DOHH2 (cell line): ENCODE measurements at regions not wholly inside any gene's neighbourhood (a gene's known extent, or its start where the extent isn't known, plus 50 kb on each side); places are given as distances from the start of the nearest gene placed in this dataset.
A peak's percentile ranks its signal among the peaks of the same experiment; 100 is the strongest.

Experiments used
- H3F3A ChIP-seq: fragments of 200-600 bp; sonication (generic), shearing (Covaris generic); 2 replicates; pipeline ENCODE4 v1.6.0; 2016; ENCODE audit warnings: antibody characterized with exemption, mild to moderate bottlenecking; ENCODE audit not compliant: control insufficient read depth, insufficient read depth
- H3K27ac ChIP-seq: fragments of 200-600 bp; sonication (generic); 2 replicates; pipeline ENCODE4 v1.5.1; 2014; ENCODE audit warnings: low read depth, mild to moderate bottlenecking, low read length, moderate library complexity
- H3K27me3 ChIP-seq: fragments of 200-600 bp; sonication (generic); 2 replicates; pipeline ENCODE4 v1.6.1; 2014; ENCODE audit warnings: mild to moderate bottlenecking, low read length, mixed read lengths; ENCODE audit not compliant: control insufficient read depth
- H3K36me3 ChIP-seq: fragments of 200-600 bp; sonication (generic); 2 replicates; pipeline ENCODE4 v1.6.1; 2014; ENCODE audit warnings: mild to moderate bottlenecking, low read length, moderate library complexity, mixed read lengths; ENCODE audit not compliant: control insufficient read depth
- H3K4me1 ChIP-seq: fragments of 200-600 bp; sonication (generic); 2 replicates; pipeline ENCODE4 v1.6.1; 2014; ENCODE audit warnings: mild to moderate bottlenecking, low read length, mixed read lengths; ENCODE audit not compliant: control insufficient read depth
- H3K4me2 ChIP-seq: fragments of 200-600 bp; sonication (generic); 2 replicates; pipeline ENCODE4 v1.6.0; 2014; ENCODE audit warnings: mild to moderate bottlenecking, low read length, moderate library complexity
- H3K4me3 ChIP-seq: fragments of 200-600 bp; sonication (generic); 2 replicates; pipeline ENCODE4 v1.5.1; 2014; ENCODE audit warnings: mild to moderate bottlenecking, low read length, mixed read lengths
- H3K79me2 ChIP-seq: fragments of 200-600 bp; sonication (generic); 2 replicates; pipeline ENCODE4 v1.6.1; 2014; ENCODE audit warnings: mild to moderate bottlenecking, low read length, mixed read lengths; ENCODE audit not compliant: control insufficient read depth
- H3K9me2 ChIP-seq: fragments of 200-600 bp; sonication (generic); replicated peaks from 2 replicates; pipeline ENCODE4 v1.6.1; 2014; ENCODE audit warnings: mild to moderate bottlenecking, low read length, mixed read lengths; ENCODE audit not compliant: control insufficient read depth
- H3K9me3 ChIP-seq: fragments of 200-600 bp; sonication (generic); 2 replicates; pipeline ENCODE4 v1.6.1; 2014; ENCODE audit warnings: antibody characterized with exemption, low read length, mixed read lengths; ENCODE audit not compliant: control insufficient read depth, insufficient read depth
- H4K20me1 ChIP-seq: fragments of 200-600 bp; sonication (generic); 2 replicates; pipeline ENCODE4 v1.6.0; 2014; ENCODE audit warnings: low read depth, mild to moderate bottlenecking, antibody characterized with exemption, low read length, moderate library complexity; ENCODE audit not compliant: control insufficient read depth, insufficient read depth
- EZH2phosphoT487 ChIP-seq: fragments of 200-600 bp; sonication (generic); IDR thresholded peaks from 2 replicates; pipeline ENCODE4 v1.6.1; 2017; ENCODE audit warnings: borderline replicate concordance, mild to moderate bottlenecking, antibody characterized with exemption, low read length, moderate library complexity, mixed read lengths
- TF ChIP-seq, protein P1 (sequence below): fragments of 200-600 bp; sonication (generic); IDR thresholded peaks from one replicate; pipeline ENCODE4 v1.5.1; 2014; ENCODE audit warnings: antibody characterized with exemption, mild to moderate bottlenecking, low read depth, low read length; ENCODE audit not compliant: poor library complexity, severe bottlenecking

DNA sequence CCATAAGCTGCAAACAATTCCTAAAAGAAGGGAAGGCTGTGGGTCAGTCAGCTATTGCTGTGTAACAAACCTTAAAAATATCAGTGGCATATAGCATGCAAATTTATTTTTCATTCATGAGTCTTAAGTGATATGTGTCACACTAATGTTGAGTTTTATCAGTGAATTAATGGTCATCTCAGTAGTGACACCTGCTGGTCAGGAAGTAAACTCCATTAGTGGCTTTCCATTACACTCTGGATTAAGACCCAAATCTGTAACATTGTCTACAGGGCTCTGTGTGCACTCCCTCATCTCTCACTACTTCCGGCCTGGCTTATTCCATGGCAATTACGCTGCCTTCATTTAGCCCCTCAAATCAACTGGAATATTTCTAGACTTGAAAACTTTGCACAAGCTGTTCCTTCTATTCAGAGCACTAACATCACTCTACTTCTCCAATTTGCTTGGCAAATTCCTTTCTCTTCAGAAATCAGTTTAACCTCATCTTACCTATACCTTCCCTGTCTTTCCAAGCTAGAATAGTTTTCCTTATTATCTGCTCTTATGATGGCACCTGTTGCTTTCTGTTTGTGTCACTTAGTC lies 217.3 kb upstream of the TAPT1 start:
- Histone ChIP-seq H4K20me1 (no peaks in the 10 kb centered on the region), H3K4me3 (no peak overlapping the region), H3K9me2 (no peaks in the 10 kb centered on the region), H3K27me3 (no peaks in the 10 kb centered on the region), H3K27ac (no peak overlapping the region), H3K4me1 (no peaks in the 10 kb centered on the region), H3K79me2 (no peaks in the 10 kb centered on the region), H3K9me3 (no peaks in the 10 kb centered on the region), H3K36me3 (no peaks in the 10 kb centered on the region), H3K4me2 (no peak overlapping the region), H3F3A (no peaks in the 10 kb centered on the region)
- TF ChIP-seq, protein P1, sequence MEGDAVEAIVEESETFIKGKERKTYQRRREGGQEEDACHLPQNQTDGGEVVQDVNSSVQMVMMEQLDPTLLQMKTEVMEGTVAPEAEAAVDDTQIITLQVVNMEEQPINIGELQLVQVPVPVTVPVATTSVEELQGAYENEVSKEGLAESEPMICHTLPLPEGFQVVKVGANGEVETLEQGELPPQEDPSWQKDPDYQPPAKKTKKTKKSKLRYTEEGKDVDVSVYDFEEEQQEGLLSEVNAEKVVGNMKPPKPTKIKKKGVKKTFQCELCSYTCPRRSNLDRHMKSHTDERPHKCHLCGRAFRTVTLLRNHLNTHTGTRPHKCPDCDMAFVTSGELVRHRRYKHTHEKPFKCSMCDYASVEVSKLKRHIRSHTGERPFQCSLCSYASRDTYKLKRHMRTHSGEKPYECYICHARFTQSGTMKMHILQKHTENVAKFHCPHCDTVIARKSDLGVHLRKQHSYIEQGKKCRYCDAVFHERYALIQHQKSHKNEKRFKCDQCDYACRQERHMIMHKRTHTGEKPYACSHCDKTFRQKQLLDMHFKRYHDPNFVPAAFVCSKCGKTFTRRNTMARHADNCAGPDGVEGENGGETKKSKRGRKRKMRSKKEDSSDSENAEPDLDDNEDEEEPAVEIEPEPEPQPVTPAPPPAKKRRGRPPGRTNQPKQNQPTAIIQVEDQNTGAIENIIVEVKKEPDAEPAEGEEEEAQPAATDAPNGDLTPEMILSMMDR = peak; percentile 73
- no peak for TF ChIP-seq EZH2phosphoT487

- H3K79me2 ChIP-seq = no peaks in the 10 kb centered on the region
- no peaks in the 10 kb centered on the region for H3F3A ChIP-seq
Measured at GRCh38 chr4:16442296-16442695, 216.0 kb upstream of the TAPT1 start.

GRCh38 chr4:16439768-16440167 lies 213.5 kb upstream of the TAPT1 start:
- no peaks in the 10 kb centered on the region for H3K4me1 ChIP-seq
- H3K27me3 ChIP-seq = no peaks in the 10 kb centered on the region
- no peaks in the 10 kb centered on the region for H3K79me2 ChIP-seq
- no peaks in the 10 kb centered on the region for H3K9me3 ChIP-seq
- no peak overlapping the region for H3K27ac ChIP-seq
- no peaks in the 10 kb centered on the region for H4K20me1 ChIP-seq
- no peak overlapping the region for H3K4me2 ChIP-seq
- H3K4me3 ChIP-seq = no peak overlapping the region
- no peaks in the 10 kb centered on the region for H3K36me3 ChIP-seq
- TF ChIP-seq EZH2phosphoT487 = no peak
- TF ChIP-seq, protein P1 = no peak
- H3K9me2 ChIP-seq = no peaks in the 10 kb centered on the region
- no peaks in the 10 kb centered on the region for H3F3A ChIP-seq

More at GRCh38 chr4:16442296-16442695, 216.0 kb upstream of the TAPT1 start:
- no peak overlapping the region for H3K27ac ChIP-seq
- no peaks in the 10 kb centered on the region for H3K36me3 ChIP-seq
- no peak overlapping the region for H3K4me3 ChIP-seq
- H4K20me1 ChIP-seq = no peaks in the 10 kb centered on the region
- no peaks in the 10 kb centered on the region for H3K9me3 ChIP-seq
- no peak overlapping the region for H3K4me2 ChIP-seq
- TF ChIP-seq EZH2phosphoT487 = no peak
- TF ChIP-seq, protein P1 = no peak
- no peaks in the 10 kb centered on the region for H3K27me3 ChIP-seq
- no peaks in the 10 kb centered on the region for H3K9me2 ChIP-seq
- no peaks in the 10 kb centered on the region for H3K4me1 ChIP-seq

GRCh38 chr4:16438986-16439385 lies 212.7 kb upstream of the TAPT1 start:
- Histone ChIP-seq H3K36me3 (no peaks in the 10 kb centered on the region), H3K79me2 (no peaks in the 10 kb centered on the region), H3F3A (no peaks in the 10 kb centered on the region), H4K20me1 (no peaks in the 10 kb centered on the region), H3K9me3 (no peaks in the 10 kb centered on the region), H3K4me1 (no peaks in the 10 kb centered on the region), H3K27me3 (no peaks in the 10 kb centered on the region), H3K9me2 (no peaks in the 10 kb centered on the region), H3K27ac (no peak overlapping the region), H3K4me2 (no peak overlapping the region), H3K4me3 (no peak overlapping the region)
- TF ChIP-seq EZH2phosphoT487 = no peak
- TF ChIP-seq, protein P1 = no peak
